ENCODE measurements at regions not wholly inside any gene's neighbourhood (a gene's known extent, or its start where the extent isn't known, plus 50 kb on each side); places are given as distances from the start of the nearest gene placed in this dataset.

DNA sequence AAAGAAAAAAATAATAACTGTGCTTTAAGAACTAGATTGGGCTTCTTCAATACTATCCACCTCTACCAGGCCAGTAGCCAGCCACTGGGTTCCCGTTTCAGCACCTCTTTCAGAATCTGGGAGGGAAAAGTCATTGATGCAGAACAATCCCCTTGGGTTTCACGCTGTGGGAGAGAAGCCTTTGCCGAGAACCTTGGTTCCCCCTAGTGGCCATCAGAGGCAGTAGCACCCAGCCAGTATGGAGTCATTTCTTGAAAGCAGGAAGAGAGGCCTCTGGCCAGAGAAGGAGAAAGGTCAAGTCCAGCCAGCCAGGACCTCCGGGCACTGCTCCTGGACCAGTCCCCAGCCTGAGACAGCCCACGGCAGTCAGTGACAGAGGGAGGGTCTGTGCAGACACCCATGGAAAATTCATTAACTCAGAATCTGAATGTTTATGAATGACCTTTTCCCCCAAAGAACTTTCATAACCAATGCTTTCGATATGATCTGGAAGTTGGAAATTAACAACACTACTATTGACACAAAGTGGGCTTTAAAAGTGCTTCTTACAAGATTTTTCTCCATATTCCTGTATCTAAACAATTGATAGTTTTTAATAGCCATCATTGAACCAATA is 51.2 kb upstream of the CDH5 start:
- peak; percentile 27 to 38 for DNase-seq

GRCh38 chr16:66311306-66311705 is 55.2 kb upstream of the CDH5 start:
- no peak for DNase-seq

- no peak for DNase-seq
Observed at GRCh38 chr16:66309215-66309807, 57.2 kb upstream of the CDH5 start.

DNA sequence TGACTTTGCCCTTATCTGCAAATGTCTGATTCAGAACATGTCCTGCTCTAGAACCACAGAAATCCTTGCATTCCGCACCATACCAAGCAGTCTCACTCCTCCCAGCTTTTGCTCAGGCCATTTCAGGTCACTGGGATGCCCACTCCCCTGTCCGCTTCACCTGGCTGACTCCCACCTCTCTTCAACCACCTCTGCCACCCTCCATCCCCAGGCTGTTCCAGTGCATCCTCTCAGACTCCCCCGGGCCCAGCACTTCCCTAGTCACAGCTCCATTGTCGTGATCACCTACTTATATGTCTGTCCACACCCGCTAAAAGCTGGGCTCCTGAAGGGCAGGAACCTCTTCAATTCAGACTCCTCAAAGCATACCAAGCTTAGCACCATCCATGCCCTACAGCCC is 58.4 kb upstream of the CDH5 start:
- no peak for DNase-seq

GRCh38 chr16:66306366-66307150 is 59.9 kb upstream of the CDH5 start:
- no peak for DNase-seq

DNA sequence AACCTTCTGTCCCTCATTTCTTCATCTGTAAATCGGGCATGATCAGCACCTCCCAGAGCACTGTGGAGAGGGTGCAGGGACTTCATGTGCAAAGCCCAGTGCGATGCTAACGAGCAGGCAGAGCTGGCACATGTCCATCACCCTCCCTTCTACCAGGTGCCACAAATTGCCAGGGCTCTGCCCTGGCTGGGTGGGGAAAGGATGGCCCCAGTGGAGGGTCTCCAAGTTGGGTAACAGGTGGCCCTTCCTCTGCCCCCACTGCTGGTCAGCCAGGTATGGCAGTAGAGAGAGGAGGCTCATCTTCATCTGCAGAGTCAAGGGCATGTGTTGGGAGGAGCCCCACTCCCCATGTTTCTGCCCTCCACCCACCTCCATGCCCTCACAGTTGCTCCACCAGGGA is 61.5 kb upstream of the CDH5 start:
- no peak for DNase-seq

- no peak for DNase-seq
Observed at GRCh38 chr16:66304151-66304550, 62.3 kb upstream of the CDH5 start.

- DNase-seq, result no peak
Observed at GRCh38 chr16:66300501-66300900, 66.0 kb upstream of the CDH5 start.

DNA sequence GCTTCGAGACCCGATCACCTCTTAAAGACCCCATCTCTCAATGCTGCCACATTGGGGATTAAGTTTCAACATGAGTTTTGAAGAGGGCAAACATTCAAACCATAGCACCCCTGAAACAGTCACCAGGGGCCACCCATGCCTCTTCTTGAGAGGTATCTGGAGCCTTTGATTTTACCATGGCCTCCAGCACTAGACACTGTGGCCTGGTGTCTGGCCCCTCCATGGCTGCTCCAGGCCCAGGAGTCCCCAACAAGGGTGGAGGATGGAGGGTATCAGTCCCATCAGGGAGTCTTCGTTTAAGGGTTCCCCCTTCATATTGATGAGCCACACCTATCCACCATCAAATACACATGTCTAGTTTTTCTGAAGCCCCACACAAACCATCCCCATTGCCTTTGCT is 66.5 kb upstream of the CDH5 start:
- DNase-seq, result no peak

GRCh38 chr16:66299349-66299748 is 67.1 kb upstream of the CDH5 start:
- no peak for DNase-seq

GRCh38 chr16:66298571-66299120 is 67.8 kb upstream of the CDH5 start:
- DNase-seq, result no peak

DNA sequence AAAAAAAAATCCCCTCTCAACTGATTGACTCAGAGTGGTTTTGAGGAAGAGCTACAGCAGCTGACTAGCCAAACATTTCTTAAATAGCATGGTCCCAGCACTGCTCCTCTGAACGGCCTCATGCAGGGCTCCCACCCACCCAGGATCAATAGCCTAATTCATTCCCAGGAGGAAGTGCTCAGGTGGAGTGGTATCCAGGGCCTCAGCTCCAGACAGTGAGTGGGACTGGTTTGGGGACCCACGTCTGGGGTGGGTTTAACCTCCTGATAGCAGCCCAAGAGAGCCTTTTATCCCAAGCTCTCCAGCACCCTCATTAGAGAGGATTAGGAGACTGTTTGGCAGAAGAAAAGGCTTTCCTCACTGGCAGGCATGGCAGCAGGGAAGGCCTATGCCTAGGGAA is 68.5 kb upstream of the CDH5 start:
- DNase-seq, result no peak

GRCh38 chr16:66296591-66296990 is 69.9 kb upstream of the CDH5 start:
- DNase-seq, result no peak

GRCh38 chr16:66295761-66296546 is 70.5 kb upstream of the CDH5 start:
- no peak for DNase-seq

DNA sequence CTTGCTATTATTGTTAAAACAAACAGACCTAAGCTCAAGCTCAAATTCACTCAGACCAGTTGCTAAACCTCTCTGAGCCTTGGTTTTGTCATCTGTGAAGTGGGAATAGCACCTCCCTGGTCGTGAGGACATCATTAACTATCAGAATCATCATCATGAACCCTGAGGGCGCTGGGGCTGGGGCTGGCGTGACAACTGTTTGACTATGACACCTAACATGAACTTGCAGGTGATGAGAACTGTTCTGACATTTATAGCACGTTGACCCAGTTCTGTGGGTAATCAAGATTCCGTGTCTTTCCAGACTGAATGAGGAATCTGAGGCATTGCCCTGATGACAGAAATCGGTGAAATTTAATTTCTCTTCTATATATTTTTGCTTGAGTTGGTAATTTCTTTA is 71.3 kb upstream of the CDH5 start:
- DNase-seq, result no peak

DNA sequence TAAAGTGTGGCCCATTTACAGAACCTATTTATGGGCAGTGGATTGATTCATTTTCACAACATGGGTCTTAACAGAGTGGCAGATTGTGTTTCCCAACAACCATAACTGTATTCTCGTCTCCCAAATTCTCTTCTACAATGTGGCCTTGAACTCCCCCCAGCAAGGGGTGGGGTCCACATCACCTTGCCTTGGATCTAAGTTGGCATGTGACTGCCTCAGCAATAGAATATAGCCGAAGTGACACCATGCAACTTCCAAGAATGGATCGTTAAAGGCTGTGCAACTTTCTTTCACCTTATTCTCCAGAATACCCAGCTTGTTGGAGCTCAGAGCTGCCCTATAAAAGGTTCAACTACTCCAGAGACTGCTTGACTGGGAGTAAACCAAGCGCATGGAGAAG is 72.0 kb upstream of the CDH5 start:
- no peak for DNase-seq

DNA sequence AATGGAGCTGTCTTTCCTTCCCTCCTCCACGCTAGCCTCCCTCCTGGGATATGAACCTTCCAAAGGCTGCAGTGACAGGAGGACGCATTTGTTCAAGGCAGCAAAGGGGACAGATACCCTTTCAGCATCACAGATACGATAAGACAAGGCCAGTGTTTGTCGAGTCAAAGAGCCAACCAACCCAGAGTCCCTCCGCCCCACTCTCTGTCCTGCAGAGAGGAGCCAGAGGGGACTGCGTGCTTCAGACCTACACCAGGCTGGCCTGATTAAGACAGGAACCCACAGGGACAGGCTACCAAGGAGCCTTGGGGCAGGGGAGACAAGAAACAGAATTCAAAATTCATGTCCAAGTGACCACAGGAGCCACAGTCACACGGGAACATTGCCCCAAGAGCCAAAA is 72.6 kb upstream of the CDH5 start:
- no peak for DNase-seq

DNA sequence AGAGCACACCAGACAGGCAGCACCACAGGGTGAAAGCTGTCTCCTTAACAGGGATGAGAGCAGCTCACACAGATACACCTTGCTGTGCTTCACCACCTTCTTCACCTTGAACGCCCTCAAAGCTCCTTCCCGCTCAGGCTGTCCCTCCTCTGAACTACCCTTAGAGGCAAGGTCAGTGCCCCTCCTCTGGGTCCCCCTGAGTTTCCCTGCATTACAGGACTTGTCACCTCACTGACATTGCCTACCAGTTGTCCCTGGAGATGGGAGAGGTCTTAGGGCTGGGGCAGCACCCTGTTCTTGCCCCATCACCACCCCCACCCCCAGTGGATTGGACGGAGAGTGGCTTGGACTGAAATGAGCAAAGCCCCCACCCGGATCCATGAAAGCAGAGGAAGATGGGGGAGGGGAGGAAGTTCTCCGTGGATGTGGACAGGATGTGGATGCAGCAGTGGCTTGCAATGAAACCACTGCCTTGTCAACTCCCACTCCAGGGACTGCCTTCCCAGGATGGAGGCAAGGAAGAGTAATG is 73.2 kb upstream of the CDH5 start:
- no peak for DNase-seq

DNA sequence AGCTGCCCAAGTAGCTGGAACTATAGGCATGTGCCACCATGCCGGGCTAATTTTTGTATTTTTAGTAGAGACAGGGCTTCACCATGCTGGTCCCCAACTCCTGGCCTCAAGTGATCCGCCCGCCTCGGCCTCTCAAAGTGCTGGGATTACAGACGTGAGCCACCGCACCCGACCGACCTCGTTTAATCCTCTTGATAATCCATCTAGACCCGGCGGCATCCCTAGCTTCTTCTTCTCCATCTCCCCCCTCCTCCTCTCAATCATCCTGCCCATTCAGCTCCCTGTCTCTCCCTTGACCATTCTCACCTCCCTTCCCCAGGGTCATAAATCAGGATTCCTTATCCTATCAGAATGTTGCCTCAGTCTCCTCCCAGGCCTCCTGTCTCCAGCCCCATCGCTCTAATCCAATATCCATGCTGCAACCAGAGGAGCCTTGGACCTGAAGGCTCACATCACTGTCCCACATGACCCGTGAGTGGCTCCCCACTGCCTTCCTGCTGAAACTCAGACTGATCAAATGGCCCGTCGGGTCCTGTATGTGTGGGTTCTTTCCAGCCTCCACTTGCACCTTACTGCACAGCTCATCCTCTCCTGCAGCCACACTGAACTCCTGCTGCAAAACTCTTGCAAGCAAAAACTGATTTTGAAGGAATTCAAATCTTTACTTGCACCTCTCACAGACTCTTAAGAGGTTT is 74.1 kb upstream of the CDH5 start:
- DNase-seq, result no peak

DNA sequence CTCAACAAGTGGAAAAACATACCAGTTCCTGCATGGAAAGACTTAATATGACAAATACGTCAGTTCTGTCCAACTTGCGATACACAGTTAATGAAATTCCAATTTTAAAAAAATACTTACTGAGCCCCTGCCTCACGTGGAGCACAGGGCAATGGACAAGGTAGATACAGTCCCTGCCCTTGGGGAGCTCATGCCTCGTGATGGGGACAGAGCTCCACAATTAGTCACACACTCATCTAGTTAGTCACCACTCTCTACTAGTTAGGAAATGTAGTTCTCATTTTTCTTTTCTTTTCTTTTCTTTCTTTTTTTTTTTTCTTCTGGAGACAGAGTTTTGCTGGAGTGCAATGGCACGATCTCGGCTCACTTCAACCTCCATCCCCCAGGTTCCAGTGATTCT is 74.7 kb upstream of the CDH5 start:
- DNase-seq, result no peak

- DNase-seq, result no peak
Observed at GRCh38 chr16:66290431-66290830, 76.1 kb upstream of the CDH5 start.

- no peak for DNase-seq
Observed at GRCh38 chr16:66289986-66290385, 76.5 kb upstream of the CDH5 start.

Measured in activated CD4-positive, alpha-beta T cell treated with anti-CD3 and anti-CD28 coated beads, Interleukin-2, amount 50 U/mL, for 4 hours (primary cell).